DND-41 (cell line): ENCODE measurements at regions not wholly inside any gene's neighbourhood (a gene's known extent, or its start where the extent isn't known, plus 50 kb on each side); places are given as distances from the start of the nearest gene placed in this dataset.

ENCODE experiments used
- ATAC-seq: fragments of 200-7000 bp; cut with Tn5 transposase; 3 replicates; pipeline ENCODE4 v1.9.1; 2021; ENCODE audit warnings: low read depth; ENCODE audit not compliant: insufficient read depth
- DNase-seq: peaks from one replicate; pipeline ENCODE4 v3.0.0-alpha.2; 2020
- H2AFZ ChIP-seq: 2 replicates; pipeline ENCODE4 v1.6.0; 2012; ENCODE audit warnings: low read depth, low read length
- H3K27ac ChIP-seq: 2 replicates; pipeline ENCODE4 v1.5.1; 2012; ENCODE audit warnings: low read length, inconsistent platforms
- H3K27me3 ChIP-seq: fragments of 200-600 bp; sonication (generic); 2 replicates; pipeline ENCODE4 v1.6.0; 2012; ENCODE audit warnings: low read length, mild to moderate bottlenecking, inconsistent platforms; ENCODE audit not compliant: insufficient read depth, poor library complexity
- H3K36me3 ChIP-seq: 2 replicates; pipeline ENCODE4 v1.5.1; 2012; ENCODE audit warnings: low read length, inconsistent platforms; ENCODE audit not compliant: insufficient read depth
- H3K4me1 ChIP-seq: 2 replicates; pipeline ENCODE4 v1.5.1; 2012; ENCODE audit warnings: mild to moderate bottlenecking, low read length; ENCODE audit not compliant: insufficient read depth
- H3K4me2 ChIP-seq: 2 replicates; pipeline ENCODE4 v1.6.0; 2012; ENCODE audit warnings: mild to moderate bottlenecking, moderate library complexity, low read length, inconsistent platforms; ENCODE audit not compliant: insufficient read depth
- H3K4me3 ChIP-seq, 2 experiments: fragments of 200-600 bp in 1 of 2; shearing (Covaris generic) in 1 of 2; 2 replicates each; pipeline ENCODE4 v1.5.1; 2012 to 2016; ENCODE audit warnings: inconsistent platforms in 2 of 2, low read length in 2 of 2, mild to moderate bottlenecking in 2 of 2, low read depth in 1 of 2, moderate library complexity in 1 of 2
- H3K79me2 ChIP-seq: 2 replicates; pipeline ENCODE4 v1.6.0; 2012; ENCODE audit warnings: low read length, inconsistent platforms; ENCODE audit not compliant: insufficient read depth
- H3K9ac ChIP-seq: 2 replicates; pipeline ENCODE4 v1.6.0; 2012; ENCODE audit warnings: low read depth, mild to moderate bottlenecking, inconsistent platforms, low read length, moderate library complexity
- H3K9me3 ChIP-seq: 2 replicates; pipeline ENCODE4 v1.5.1; 2012; ENCODE audit warnings: low read length, moderate library complexity, mild to moderate bottlenecking, inconsistent platforms; ENCODE audit not compliant: insufficient read depth, severe bottlenecking
- H4K20me1 ChIP-seq: 2 replicates; pipeline ENCODE4 v1.6.0; 2012; ENCODE audit warnings: low read length; ENCODE audit not compliant: insufficient read depth
- EZH2 ChIP-seq: IDR thresholded peaks from 3 replicates; pipeline ENCODE4 v1.6.1; 2012; ENCODE audit warnings: borderline replicate concordance, low read depth, mild to moderate bottlenecking, moderate library complexity, low read length, inconsistent platforms; ENCODE audit not compliant: severe bottlenecking
- TF ChIP-seq, protein P1 (sequence below): IDR thresholded peaks from 2 replicates; pipeline ENCODE4 v1.5.1; 2012; ENCODE audit warnings: borderline replicate concordance, low read length, moderate library complexity, mild to moderate bottlenecking; ENCODE audit not compliant: poor library complexity, severe bottlenecking; ENCODE audit errors: extremely low read depth

DNA sequence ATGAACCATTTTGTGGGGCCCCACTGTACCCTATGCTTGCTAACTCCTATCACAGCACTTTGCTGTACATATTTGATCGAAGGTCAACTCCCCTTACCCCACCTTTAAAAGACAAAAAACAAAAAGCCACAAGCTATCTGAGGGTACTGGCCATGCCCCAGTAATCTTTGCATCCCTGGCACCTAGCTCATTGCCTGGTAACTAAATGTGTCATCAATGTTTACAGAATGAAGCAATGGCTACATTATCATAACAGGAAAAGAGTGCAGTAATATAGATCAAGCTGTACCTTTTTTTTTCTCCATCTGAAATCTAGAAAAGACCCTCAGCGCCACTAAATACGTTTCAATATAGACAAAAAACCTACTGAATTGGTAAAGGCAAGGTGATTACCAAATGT, 188.0 kb downstream of the ELAVL2 start:
- Histone ChIP-seq H3K27me3 (no peaks in the 10 kb centered on the region), H3K27ac (no peak overlapping the region), H3K9me3 (no peaks in the 10 kb centered on the region), H2AFZ (no peak overlapping the region), H3K4me1 (no peaks in the 10 kb centered on the region), H3K9ac (no peak overlapping the region), H4K20me1 (no peaks in the 10 kb centered on the region), H3K79me2 (no peaks in the 10 kb centered on the region), H3K36me3 (no peaks in the 10 kb centered on the region), H3K4me3 (no peak overlapping the region), H3K4me2 (no peak overlapping the region)
- DNase-seq (no peak), ATAC-seq (no peak)
- no peak for TF ChIP-seq EZH2
- TF ChIP-seq, protein P1, sequence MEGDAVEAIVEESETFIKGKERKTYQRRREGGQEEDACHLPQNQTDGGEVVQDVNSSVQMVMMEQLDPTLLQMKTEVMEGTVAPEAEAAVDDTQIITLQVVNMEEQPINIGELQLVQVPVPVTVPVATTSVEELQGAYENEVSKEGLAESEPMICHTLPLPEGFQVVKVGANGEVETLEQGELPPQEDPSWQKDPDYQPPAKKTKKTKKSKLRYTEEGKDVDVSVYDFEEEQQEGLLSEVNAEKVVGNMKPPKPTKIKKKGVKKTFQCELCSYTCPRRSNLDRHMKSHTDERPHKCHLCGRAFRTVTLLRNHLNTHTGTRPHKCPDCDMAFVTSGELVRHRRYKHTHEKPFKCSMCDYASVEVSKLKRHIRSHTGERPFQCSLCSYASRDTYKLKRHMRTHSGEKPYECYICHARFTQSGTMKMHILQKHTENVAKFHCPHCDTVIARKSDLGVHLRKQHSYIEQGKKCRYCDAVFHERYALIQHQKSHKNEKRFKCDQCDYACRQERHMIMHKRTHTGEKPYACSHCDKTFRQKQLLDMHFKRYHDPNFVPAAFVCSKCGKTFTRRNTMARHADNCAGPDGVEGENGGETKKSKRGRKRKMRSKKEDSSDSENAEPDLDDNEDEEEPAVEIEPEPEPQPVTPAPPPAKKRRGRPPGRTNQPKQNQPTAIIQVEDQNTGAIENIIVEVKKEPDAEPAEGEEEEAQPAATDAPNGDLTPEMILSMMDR, result no peak

DNA sequence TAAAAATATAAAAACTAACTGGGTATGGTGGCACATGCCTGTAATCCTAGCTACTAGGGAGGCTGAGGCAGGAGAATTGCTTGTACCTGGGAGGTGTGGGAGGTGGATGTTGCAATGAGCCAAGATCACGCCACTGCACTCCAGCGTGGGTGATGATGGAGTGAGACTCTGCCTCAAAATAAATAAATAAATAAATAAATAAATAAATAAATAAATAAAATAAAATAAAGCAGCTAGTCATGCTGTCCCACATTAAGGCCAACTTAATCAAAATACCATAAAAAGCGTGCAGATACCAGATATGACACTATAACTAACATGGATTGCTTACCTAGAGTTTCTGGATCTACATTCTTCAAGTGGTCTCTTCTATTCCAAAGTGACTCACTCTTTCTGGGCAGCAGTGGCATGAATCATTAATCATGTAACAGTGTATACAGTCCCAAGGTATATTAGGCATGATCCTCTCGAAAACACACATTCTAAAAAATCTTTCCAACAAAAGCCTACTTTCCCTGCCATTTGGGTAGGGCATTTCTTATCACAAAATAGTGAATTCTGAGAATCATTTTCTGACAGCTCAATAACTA, 187.1 kb downstream of the ELAVL2 start:
- no peaks in the 10 kb centered on the region for H3K79me2 ChIP-seq
- H3K4me3 ChIP-seq, result no peak overlapping the region
- H3K27ac ChIP-seq, result no peak overlapping the region
- H4K20me1 ChIP-seq, result no peaks in the 10 kb centered on the region
- no peaks in the 10 kb centered on the region for H3K36me3 ChIP-seq
- H3K27me3 ChIP-seq, result no peaks in the 10 kb centered on the region
- no peak for ATAC-seq
- TF ChIP-seq, protein P1, result no peak
- TF ChIP-seq EZH2, result no peak
- no peak overlapping the region for H3K4me2 ChIP-seq
- H3K4me1 ChIP-seq, result no peaks in the 10 kb centered on the region
- no peak overlapping the region for H2AFZ ChIP-seq
- no peak for DNase-seq
- H3K9me3 ChIP-seq, result no peaks in the 10 kb centered on the region
- no peak overlapping the region for H3K9ac ChIP-seq
